ENCODE measurements at regions not wholly inside any gene's neighbourhood (a gene's known extent, or its start where the extent isn't known, plus 50 kb on each side); places are given as distances from the start of the nearest gene placed in this dataset.

- Histone ChIP-seq H4K20me1 (ENCODE audit: insufficient read depth, low read length) (no peaks in the 10 kb centered on the region), H3K27me3 (replicated peaks; ENCODE audit: insufficient read depth, low read length) (no peaks in the 10 kb centered on the region), H3K9ac (ENCODE audit: low read length) (no peak overlapping the region), H3K4me3 (ENCODE audit: low read length) (no peak overlapping the region), H3K36me3 (replicated peaks; ENCODE audit: insufficient read depth, low read length) (no peaks in the 10 kb centered on the region), H3K9me3 (replicated peaks; ENCODE audit: insufficient read depth, low read length) (no peaks in the 10 kb centered on the region), H3F3A (ENCODE audit: insufficient read depth, low read length) (no peaks in the 10 kb centered on the region), H3K79me2 (ENCODE audit: low read length) (no peaks in the 10 kb centered on the region), H3K4me2 (ENCODE audit: low read depth, low read length) (no peak overlapping the region), H2AFZ (ENCODE audit: low read length) (no peak overlapping the region), H3K4me1 (ENCODE audit: low read length) (no peaks in the 10 kb centered on the region), H3K27ac (ENCODE audit: low read length) (no peak overlapping the region), H3K9me2 (replicated peaks; ENCODE audit: insufficient read depth, low read length) (no peaks in the 10 kb centered on the region)
- no peak for DNase-seq
- TF ChIP-seq EZH2 (optimal IDR thresholded peaks at IDR 0.05; ENCODE audit: low read depth, low read length) (no peak), EZH2phosphoT487 (IDR thresholded peaks at IDR 0.05; ENCODE audit: low read length) (no peak), CTCF (IDR thresholded peaks at IDR 0.05; ENCODE audit: low read length) (no peak)
These were observed 252.4 kb downstream of the EIPR1 start for GRCh38 chr2:3125001-3125760.

GRCh38 chr2:3122525-3122924 is 255.1 kb downstream of the EIPR1 start:
- H3K79me2 ChIP-seq (ENCODE audit: low read length): no peaks in the 10 kb centered on the region
- no peak for DNase-seq
- no peaks in the 10 kb centered on the region for H4K20me1 ChIP-seq (ENCODE audit: insufficient read depth, low read length)
- H2AFZ ChIP-seq (ENCODE audit: low read length): no peak overlapping the region
- no peaks in the 10 kb centered on the region for H3K4me1 ChIP-seq (ENCODE audit: low read length)
- no peak for TF ChIP-seq CTCF (IDR thresholded peaks at IDR 0.05; ENCODE audit: low read length)
- no peak for TF ChIP-seq EZH2 (optimal IDR thresholded peaks at IDR 0.05; ENCODE audit: low read depth, low read length)
- no peak for TF ChIP-seq EZH2phosphoT487 (IDR thresholded peaks at IDR 0.05; ENCODE audit: low read length)
- H3K9ac ChIP-seq (ENCODE audit: low read length): no peak overlapping the region
- no peaks in the 10 kb centered on the region for H3K9me2 ChIP-seq (replicated peaks; ENCODE audit: insufficient read depth, low read length)
- no peaks in the 10 kb centered on the region for H3F3A ChIP-seq (ENCODE audit: insufficient read depth, low read length)
- H3K36me3 ChIP-seq (replicated peaks; ENCODE audit: insufficient read depth, low read length): no peaks in the 10 kb centered on the region
- H3K27me3 ChIP-seq (replicated peaks; ENCODE audit: insufficient read depth, low read length): no peaks in the 10 kb centered on the region
- H3K27ac ChIP-seq (ENCODE audit: low read length): no peak overlapping the region
- no peaks in the 10 kb centered on the region for H3K9me3 ChIP-seq (replicated peaks; ENCODE audit: insufficient read depth, low read length)
- no peak overlapping the region for H3K4me3 ChIP-seq (ENCODE audit: low read length)
- no peak overlapping the region for H3K4me2 ChIP-seq (ENCODE audit: low read depth, low read length)

GRCh38 chr2:3121601-3122000 is 256.0 kb downstream of the EIPR1 start:
- H3K9me3 ChIP-seq (replicated peaks; ENCODE audit: insufficient read depth, low read length): no peaks in the 10 kb centered on the region
- no peak overlapping the region for H3K4me3 ChIP-seq (ENCODE audit: low read length)
- no peak overlapping the region for H3K27ac ChIP-seq (ENCODE audit: low read length)

More at GRCh38 chr2:3121601-3122000, 256.0 kb downstream of the EIPR1 start:
- no peak for TF ChIP-seq EZH2 (optimal IDR thresholded peaks at IDR 0.05; ENCODE audit: low read depth, low read length)
- TF ChIP-seq CTCF (IDR thresholded peaks at IDR 0.05; ENCODE audit: low read length): no peak
- no peak for TF ChIP-seq EZH2phosphoT487 (IDR thresholded peaks at IDR 0.05; ENCODE audit: low read length)
- Histone ChIP-seq H3K4me2 (ENCODE audit: low read depth, low read length) (no peak overlapping the region), H3K4me1 (ENCODE audit: low read length) (no peaks in the 10 kb centered on the region), H3K9ac (ENCODE audit: low read length) (no peak overlapping the region), H3F3A (ENCODE audit: insufficient read depth, low read length) (no peaks in the 10 kb centered on the region), H2AFZ (ENCODE audit: low read length) (no peak overlapping the region), H3K36me3 (replicated peaks; ENCODE audit: insufficient read depth, low read length) (no peaks in the 10 kb centered on the region), H3K79me2 (ENCODE audit: low read length) (no peaks in the 10 kb centered on the region), H4K20me1 (ENCODE audit: insufficient read depth, low read length) (no peaks in the 10 kb centered on the region), H3K27me3 (replicated peaks; ENCODE audit: insufficient read depth, low read length) (no peaks in the 10 kb centered on the region), H3K9me2 (replicated peaks; ENCODE audit: insufficient read depth, low read length) (no peaks in the 10 kb centered on the region)
- DNase-seq: no peak

Data from MM.1S (cell line).